Eye (tissue), 1 donor: ENCODE measurements at regions not wholly inside any gene's neighbourhood (a gene's known extent, or its start where the extent isn't known, plus 50 kb on each side); places are given as distances from the start of the nearest gene placed in this dataset.
A peak's percentile ranks its signal among the peaks of the same experiment; 100 is the strongest.

Source experiments
- DNase-seq: peaks from one replicate; pipeline ENCODE4 v3.0.0-alpha.2; 2015

DNA sequence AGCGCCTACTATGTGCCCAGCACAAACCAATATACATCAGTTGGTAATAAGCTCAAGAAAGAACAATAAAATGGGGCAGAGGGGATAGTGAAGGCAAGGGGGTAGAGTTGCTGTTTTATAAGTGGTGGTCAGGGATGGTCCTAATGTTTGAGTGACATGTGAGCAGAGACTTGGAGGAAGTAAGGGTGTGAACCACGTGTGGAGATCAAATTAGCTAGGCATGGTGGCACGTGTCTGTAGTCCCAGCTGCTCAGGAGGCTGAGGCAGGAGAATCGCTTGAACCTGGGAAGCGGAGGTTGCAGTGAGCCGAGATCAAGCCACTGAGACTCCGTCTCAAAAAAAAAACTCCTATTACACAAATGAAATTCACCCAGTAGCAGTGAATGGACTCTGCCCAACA lies 56.5 kb downstream of the IRX6 start:
- no peak for DNase-seq

DNA sequence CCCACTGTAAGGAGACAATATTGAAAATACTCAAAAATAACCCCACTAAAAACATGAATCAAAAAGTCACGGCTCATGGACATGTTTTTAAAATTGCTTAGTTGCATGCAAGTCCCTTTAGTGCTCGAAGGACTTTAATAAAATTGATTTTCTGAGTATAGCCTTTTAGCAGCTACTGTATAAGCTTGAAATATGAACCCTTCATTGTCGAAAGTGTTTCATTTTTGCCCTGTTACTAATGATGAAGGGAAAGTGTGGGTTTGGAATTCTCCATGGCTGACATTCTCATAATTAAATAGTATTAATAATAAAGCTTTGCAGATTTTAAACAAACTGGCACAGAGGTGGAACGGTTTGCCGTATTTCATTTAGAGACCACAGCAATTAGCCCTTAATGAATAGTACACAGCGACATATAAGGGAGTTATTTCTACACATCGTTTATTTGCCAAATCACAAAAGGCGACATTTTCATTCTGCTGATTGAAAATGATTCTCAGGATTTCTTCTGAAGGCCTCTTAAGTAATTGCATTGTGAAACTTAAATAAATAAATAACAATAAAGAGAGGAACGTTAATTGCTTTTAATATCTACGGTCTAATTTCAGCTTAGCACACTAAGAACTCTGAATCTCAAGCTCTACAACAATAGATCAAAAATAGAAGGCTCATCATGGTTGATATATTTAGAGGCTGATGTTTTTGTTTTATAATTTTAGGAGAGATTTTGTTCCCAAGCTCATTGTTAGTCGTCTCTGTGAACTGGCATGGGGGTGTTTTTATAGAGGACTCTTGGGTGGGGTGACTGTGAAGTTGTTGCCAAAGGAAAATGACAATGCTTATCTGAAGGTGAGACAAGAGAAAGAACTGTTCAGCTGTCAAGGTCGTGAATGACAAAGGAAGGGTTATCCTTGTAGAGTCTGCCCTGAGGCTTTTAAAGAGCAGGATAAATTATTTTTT lies 60.6 kb downstream of the IRX6 start:
- no peak for DNase-seq

DNA sequence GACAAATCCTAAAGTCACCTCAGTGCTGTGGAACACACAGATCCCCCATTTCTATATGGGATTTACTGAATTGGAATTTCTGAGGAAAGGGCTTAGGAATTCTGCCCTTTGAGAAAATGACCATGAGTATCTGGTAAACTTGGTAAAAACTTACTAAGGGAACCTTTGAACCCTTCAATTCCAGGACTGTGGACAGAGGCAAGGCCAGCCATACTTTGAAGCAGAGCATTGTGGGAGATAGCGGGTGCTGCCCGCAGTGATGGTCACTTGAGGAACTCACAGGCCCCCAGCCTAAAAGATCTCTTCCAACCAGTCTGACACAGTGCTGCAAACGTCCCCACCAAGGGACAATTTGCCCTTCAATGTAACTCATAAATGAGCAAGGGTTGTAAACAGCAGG lies 61.4 kb downstream of the IRX6 start:
- DNase-seq: no peak

DNA sequence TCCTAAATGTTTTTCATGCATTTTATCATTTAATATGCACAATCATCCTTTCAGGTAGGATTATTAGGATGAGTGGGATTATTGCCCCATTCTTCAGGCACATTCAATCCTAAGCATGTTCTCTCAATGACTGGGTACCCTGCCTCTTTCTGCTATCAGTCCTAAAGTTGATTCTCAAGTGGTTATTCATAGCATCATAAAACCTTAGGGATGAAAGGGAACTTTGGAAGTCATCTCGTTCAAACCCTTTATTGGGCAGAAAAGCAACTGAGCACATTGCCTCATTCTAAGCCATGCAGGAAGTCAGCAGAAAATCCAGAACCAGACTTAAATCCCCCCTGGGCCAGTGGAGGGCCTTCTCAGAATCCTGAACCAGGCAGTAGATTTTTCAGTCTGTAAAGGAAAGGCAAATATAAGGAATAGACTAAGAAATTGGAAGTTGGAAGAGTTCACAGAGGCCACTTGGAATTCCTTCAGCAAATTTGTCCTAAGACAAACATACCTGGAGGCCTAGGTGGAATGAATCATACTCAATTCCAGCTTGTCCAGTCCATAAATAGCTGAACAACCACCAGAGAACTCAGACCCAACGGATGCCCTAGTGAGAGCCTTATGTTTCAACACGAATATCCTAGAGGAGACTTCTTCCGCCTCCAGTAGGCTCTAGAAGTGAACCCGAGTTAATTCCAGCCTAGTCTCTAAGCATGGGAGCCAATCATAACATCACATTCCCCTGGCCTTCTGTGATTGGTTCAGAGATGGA lies 62.7 kb downstream of the IRX6 start:
- no peak for DNase-seq

DNA sequence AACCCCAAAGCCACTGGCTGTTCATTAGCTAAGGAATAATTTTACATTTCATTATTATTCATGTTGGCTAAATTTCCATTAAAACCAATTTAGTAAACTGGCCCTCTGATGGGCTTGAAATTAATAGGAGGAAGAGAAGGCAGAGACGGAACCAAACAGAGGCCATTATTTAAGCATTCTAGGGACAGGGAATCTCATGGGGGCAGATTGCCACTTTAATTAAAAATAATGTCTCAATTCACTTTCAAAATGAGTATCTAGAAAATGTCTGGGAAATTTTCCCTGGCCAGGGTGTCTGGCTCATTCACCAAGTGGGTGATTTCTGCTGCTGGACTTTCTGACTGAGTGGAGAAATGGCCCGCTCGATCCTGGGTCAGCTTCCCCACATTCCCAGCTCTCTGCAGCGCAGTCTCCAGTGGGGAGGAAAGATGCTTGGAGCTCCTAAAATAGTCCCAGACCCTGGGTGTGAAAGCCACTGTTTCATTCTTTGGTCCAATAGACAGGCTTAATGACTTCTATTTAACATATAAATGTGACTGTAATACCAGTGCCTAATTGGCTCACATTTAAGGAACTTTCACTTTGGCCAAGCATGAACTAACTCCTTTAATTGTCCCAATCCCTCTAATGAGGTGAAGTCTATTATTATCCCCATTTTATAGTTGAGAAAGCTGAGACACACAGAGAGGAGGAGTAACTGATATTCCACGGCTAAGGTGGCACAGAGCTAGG lies 64.3 kb downstream of the IRX6 start:
- no peak for DNase-seq

DNA sequence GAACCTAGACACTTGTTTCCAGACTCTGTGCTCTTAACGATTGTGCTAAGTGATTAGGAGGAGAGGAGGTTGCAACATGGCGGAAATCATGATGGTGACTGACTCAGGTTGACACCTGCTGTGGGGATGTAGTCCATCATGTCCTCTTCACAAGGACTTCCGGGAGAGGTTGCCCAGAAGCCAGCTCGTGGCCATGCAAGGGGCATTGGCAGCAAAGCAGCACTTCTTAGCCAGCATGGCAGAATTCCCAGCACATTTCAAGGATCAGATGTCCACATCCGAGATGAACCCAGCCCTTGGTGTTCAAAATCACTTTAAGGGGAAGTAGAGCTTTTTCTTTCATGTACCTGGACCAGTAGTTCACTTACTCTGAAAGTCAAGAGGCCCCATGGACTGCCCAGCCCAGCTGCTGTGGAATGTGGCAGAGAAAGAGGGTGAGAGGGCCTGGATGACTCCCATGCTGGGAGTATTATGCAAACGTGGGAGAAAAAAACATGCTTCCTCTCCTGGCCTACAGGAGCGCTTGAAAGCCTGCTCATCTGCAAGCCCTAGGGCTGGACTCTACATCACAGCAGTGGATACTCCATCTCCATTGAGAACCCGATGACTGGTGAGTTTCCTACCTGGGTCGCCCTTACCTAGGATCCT lies 65.5 kb downstream of the IRX6 start:
- DNase-seq: no peak

DNA sequence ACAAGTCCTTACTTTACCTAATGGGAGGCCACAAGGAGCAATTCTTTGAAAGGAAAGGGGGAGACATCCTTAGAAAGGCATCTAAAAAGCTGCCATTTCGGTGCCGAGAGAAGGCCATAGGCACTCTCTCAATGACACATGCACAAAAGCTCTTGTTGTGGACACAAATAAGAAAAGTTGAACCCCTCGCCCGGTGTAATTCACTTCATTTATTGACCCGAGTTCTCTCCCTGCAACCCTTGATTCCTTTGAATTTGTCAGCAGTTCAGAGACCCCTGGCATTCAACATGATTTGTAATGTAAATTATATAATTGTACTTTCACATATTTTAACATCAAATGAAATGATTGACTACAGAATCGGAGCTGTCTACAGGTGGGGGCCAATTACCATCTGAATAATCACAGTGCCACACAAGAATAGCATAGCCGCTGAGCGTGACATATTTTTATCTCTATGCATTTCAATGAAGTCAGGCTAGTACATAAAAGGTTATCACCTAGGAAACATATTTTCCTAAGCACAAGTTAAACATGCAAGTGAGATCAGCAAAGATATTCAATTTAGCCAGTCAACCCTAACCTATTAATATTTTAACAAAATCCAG lies 66.7 kb downstream of the IRX6 start:
- DNase-seq: no peak

DNA sequence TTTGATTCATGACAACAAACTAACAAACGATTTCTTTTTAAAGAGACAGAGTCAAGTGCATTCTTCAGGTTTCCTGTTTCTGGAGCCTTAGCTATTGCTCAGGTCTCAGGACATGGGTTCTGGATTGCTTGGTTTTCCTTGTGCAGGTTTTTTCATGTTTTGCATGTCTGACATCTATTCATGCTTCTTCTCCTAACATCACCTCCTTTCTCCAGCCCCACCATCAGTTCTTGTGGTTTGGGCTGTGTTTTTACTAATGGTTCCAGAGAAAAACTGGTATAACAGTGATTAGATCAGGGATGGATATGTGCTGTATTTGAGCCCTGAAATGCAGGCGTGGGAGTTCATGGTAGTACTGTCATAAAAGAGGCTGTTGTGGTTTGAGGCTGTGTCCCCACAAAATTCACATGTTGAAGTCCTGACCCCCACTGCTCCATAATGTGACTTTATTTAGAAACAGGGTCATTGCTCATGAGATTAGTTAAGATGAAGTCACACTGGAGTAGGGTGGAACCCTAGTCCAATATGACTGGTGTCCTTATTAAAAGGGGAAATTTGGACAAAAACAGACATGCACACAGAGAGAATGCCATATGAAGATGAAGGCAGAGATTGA lies 67.9 kb downstream of the IRX6 start:
- no peak for DNase-seq

DNA sequence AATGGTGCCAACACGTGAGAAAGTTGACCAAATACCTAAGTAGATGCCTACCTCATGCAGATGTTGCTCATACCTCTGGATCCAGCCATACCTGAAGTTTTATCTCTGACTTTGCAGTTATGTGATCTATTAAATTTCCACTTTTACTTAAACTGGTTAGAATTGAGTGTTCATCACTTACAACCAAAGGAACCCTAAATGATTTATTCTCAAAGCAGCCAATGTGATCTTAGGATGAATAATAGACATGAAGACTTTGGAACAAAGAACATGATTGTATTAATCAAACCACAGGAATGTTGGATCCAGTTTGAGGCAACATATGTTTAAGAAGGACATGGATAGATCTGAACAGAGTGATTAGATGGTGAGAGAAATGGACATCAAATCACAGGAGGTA lies 68.7 kb downstream of the IRX6 start:
- no peak for DNase-seq

DNA sequence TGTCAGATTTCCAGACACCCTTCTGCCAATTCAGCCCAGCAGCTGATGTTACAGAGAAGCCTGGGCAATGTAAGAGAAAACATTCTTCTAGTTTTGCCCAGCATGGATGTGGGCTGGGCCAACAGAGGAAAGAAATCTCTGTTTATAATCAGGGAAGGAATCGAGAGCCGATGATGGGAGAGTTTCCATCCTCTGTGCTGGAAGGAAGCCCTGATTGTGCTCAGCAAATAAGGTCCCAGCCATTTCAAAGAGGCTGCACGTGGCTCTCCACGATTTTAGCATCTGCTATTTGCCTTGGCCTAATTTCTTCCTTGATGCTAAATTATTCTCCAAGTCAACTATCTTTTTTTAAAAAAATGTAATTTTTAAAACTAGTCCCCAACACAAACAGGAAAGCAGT lies 70.0 kb downstream of the IRX6 start:
- no peak for DNase-seq

DNA sequence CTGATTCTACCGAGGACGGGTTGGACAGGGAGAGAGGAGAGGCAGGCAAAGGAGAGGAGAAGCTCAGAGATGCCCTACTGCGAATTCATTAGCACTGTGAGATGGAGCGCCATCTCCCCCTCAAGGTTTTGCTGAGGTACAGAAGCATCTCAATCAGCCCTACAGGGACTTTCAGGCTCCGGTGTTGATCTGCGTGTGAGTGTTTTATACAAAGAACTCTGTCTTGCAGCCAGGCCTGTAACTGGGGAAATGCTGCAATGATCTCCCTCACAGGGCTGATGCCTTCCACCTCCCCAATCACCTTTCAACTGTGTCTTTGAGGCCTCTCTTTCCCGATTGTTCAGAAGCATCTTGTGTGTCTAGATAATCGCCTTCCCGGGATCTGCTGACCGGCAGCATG lies 74.8 kb downstream of the IRX6 start:
- DNase-seq: peak; percentile 62

DNA sequence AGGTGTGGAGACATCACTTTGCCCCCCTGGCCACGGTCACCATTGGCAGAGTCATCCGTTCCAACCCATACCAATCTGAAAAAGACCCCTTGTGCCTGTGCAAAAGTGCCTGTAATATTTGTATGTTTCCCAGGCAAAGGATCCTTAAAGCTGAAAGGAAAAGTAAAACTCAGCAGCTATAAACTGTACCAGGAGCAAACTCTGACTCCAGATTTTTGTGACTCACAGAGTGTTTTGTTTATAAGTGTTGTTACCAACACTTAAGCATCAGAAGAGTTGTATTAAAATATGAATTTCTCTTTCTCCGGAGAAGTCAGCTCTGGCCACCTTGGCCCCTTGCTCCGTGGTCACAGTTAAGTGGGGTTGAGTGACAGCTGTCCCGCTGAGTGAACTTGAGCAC lies 75.9 kb downstream of the IRX6 start:
- DNase-seq: no peak

DNA sequence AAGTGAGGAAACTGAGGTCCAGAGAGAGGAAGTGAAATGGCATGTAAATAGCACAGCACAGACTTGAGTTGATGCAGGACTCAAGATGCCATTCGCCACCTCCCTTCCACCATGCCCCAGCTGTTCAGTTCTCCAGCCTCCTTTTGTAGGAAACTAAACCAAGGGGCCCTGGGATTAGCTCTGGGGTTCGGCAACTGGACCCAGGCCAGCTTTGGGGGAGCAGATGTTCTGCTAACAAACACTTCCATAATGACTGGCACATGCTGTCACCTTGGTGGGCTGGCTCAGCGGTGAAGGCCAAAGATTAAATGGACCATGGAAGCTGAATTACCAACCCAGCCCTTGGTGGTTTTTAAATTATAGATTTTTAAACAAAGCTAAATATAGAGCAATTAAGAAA lies 77.0 kb downstream of the IRX6 start:
- peak; percentile 54 for DNase-seq

DNA sequence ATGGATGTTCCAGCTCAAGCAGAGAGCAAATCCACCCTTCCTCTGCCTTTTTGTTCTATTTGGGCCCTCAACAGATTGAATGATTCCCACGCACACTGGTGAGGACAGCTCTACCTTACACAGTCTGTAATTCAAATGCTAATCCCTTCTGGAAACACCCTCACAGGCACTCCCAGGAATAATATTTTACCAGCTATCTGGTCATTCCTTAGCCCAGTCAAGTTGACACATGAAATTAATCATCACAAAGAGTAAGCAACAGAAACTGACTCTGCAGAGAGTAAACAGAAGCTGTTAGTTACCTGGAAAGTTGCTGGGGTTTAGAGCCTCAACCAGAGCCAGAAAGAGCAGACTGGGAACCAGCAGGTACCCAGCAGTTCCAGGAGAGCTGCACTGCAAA lies 75.5 kb upstream of the MMP2 start:
- no peak for DNase-seq

DNA sequence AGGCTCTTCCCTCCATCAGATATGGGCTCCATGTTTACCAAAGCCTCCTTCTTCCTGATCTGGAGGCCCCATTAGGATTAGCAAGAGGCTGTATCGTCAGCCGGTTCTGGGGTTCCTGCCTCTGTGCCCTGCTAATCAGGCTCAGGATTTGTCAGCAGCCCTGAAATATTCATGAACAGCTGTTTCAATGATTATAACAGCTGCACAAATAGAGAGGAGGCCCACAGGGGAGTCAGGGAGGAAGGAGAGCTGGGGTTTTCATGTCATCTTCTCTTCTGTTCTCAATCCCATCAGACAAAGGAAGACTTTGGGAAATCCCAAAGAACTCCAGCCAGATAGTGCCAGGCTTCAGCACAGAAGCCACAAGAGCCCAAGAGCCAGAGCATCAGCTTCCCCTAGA lies 72.3 kb upstream of the MMP2 start:
- peak; percentile 34 for DNase-seq

DNA sequence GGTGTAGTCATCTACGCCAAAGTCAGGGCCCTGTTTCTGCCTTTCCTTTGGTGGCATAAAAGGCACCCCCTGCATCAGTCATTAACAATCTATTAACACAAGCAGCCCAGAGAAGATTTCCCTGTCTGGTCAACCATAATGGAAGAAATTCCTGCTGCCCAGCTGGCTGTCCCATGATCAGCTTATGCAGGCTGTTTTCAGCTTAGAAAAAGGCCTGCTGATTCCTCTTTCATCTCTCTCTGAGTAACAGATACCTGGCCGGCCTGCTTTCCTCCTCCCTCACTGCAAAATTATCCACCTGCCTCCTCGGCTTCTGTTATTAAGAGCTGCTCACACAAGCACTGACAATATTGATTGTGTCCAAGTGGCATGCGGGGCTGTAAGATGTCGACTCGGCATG lies 70.3 kb upstream of the MMP2 start:
- peak; percentile 86 for DNase-seq

DNA sequence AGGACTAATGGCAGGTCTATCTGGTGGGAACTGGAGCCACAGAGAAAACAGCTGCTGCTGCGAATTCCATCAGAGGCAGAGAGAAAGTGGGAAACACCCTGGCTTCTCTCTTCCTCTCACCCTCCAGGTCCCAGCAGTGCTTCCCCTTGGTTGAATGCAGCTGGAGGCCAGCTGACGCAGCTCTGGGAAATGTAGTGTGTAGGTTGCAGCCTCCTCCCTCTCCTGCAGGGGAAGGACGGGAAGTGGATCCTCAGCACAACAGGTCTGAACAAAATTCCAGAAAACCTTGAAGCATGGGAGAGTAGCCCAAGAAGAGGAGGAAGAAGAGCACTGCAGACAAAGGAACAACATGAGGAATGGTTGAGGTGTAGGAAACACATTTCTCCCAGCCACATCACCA lies 67.8 kb upstream of the MMP2 start:
- peak; percentile 49 for DNase-seq

DNA sequence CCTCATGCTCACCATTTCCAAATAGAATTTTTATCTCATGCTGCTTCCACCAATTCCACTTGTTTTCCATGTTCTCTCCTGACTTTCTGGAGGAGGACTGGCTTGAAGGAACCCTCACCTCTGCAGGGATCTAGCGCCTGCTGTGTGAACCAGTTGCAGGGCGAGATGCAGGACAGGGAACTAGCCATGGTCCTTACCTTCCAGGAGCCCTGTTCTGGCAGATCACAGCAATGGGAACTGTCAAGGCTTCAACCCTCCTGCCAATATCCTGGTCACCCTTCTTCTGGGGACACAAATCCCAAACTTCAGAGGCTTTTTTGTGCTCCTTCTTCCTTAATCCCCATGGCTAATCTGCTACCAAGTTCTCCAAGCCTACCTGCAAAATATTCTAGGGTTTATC lies 60.4 kb upstream of the MMP2 start:
- DNase-seq: no peak

DNA sequence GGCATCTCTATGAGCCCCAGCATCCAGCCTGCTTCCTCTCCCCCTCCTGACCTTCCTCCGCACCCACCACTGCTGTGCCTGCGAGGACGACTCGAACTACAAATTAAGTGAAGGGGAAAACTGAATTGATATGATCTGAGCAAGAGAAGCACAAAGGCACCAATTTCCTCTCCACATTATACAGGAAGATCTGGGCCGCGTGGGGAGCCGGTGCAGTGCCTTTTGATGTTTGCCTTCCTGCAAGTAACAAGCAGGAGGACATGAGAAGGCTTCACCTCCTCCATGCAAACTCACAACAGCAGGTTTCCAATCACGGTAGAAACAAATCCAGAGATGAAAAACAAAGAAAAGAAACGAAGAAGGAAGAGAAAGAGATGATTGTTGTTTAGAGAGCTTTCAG lies 57.8 kb upstream of the MMP2 start:
- DNase-seq: peak; percentile 14

DNA sequence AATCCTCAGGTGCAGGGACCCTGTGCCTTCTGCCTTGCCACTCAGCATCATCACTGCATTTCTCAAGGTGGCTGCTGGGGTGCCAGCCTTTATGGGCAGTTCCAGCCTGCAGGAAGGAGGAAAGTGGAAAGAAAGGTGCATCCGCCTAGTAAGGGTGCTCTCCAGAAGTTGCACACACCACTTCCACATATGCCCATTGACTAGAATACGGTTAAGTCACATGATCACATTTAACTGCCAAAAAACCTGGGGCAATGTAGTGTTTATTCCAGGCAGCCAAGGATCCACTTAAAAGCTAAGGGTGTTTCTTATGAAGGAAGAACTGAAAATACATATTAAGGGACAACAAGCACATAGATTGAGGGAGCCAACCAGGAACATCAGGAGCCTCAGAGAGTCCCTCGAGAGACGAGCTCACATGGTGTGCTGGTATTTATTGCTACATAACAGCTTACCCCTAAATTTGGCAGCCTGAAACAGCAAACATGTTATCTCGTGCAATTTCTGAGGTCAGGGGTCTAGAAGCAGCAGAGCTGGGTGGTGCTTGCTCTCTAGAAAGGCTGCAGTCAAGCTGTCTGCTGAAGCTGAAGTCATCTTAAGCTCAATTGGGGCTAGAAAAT lies 52.0 kb upstream of the MMP2 start:
- DNase-seq: no peak
